Fibroblast of lung (primary cell): ENCODE measurements at regions not wholly inside any gene's neighbourhood (a gene's known extent, or its start where the extent isn't known, plus 50 kb on each side); places are given as distances from the start of the nearest gene placed in this dataset.

Source experiments
- DNase-seq, 2 donors: peaks; one replicate each; pipeline versions ENCODE4 v3.0.0 to v3.0.0-alpha.2; 2010; ENCODE audit warnings: low read depth in 2 of 2
- H2AFZ ChIP-seq: 2 replicates; pipeline ENCODE4 v1.5.1; 2012; ENCODE audit warnings: low read length, control low read depth, inconsistent platforms
- H3K27ac ChIP-seq: 2 replicates; pipeline ENCODE4 v1.5.1; 2011; ENCODE audit warnings: low read length, control low read depth; ENCODE audit not compliant: insufficient read depth
- H3K27me3 ChIP-seq: 2 replicates; pipeline ENCODE4 v1.5.1; 2011; ENCODE audit warnings: mild to moderate bottlenecking, low read length; ENCODE audit not compliant: control insufficient read depth, insufficient read depth
- H3K36me3 ChIP-seq: 2 replicates; pipeline ENCODE4 v1.5.1; 2011; ENCODE audit warnings: low read length; ENCODE audit not compliant: control insufficient read depth, insufficient read depth
- H3K4me1 ChIP-seq: 2 replicates; pipeline ENCODE4 v1.5.1; 2011; ENCODE audit warnings: low read length; ENCODE audit not compliant: control insufficient read depth, insufficient read depth; ENCODE audit errors: extremely low read depth
- H3K4me2 ChIP-seq: 2 replicates; pipeline ENCODE4 v1.5.1; 2011; ENCODE audit warnings: low read length, control low read depth; ENCODE audit not compliant: insufficient read depth; ENCODE audit errors: extremely low read depth
- H3K4me3 ChIP-seq, 4 experiments: fragments of 200-600 bp in 1 of 4; sonication (generic) in 1 of 4; replicated peaks in 1 of 4; 2 replicates each; pipeline ENCODE4 v1.5.1; 2011 to 2016; ENCODE audit warnings: low read length in 4 of 4, low read depth in 3 of 4, mild to moderate bottlenecking in 3 of 4, control low read depth in 2 of 4, inconsistent platforms in 1 of 4, mixed read lengths in 1 of 4; ENCODE audit not compliant: insufficient read depth in 1 of 4; ENCODE audit errors: control extremely low read depth in 1 of 4
- H3K79me2 ChIP-seq: 2 replicates; pipeline ENCODE4 v1.5.1; 2012; ENCODE audit warnings: mild to moderate bottlenecking, low read length, inconsistent platforms; ENCODE audit not compliant: control insufficient read depth, insufficient read depth
- H3K9ac ChIP-seq: 2 replicates; pipeline ENCODE4 v1.5.1; 2011; ENCODE audit warnings: mild to moderate bottlenecking, low read length, control low read depth; ENCODE audit not compliant: insufficient read depth
- H3K9me3 ChIP-seq: 2 replicates; pipeline ENCODE4 v1.5.1; 2012; ENCODE audit warnings: low read depth, low read length; ENCODE audit not compliant: control insufficient read depth, insufficient read depth
- H4K20me1 ChIP-seq: 2 replicates; pipeline ENCODE4 v1.5.1; 2011; ENCODE audit warnings: low read length; ENCODE audit not compliant: control insufficient read depth, insufficient read depth; ENCODE audit errors: extremely low read depth
- EZH2 ChIP-seq: IDR thresholded peaks from 2 replicates; pipeline ENCODE4 v1.5.1; 2012; ENCODE audit warnings: low read length, control low read depth, mild to moderate bottlenecking; ENCODE audit errors: missing control alignments
- TF ChIP-seq, protein P1 (sequence below), 2 donors: IDR thresholded peaks in 1 of 2; conservative IDR thresholded peaks in 1 of 2; 1 replicate in 1 of 2; 2 replicates in 1 of 2; pipeline ENCODE4 v1.5.1; 2011 to 2012; ENCODE audit warnings: low read length in 2 of 2, control low read depth in 1 of 2, inconsistent platforms in 1 of 2, low read depth in 1 of 2, mild to moderate bottlenecking in 1 of 2

DNA sequence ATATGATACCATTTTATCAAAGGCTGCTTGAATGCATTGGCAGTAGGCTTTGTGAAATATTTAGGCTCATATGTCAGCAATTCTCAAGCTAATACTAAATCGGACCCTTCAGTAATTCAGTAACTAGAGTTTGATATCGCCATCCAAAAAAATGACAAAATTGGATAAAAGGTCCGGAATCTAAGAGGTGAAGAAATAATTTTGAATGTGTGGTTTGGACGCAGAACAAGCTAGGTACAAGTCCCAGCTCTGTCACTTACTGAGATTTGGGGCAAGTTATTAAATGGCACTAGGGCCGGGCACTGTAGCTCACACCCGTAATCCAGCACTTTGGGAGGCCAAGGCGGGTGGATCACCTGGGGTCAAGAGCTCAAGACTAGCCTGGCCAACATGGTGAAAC lies 956.5 kb downstream of the CDH11 start:
- Histone ChIP-seq H3K27ac (no peak overlapping the region), H4K20me1 (no peaks in the 10 kb centered on the region), H3K9me3 (no peaks in the 10 kb centered on the region), H3K9ac (no peak overlapping the region), H3K27me3 (no peaks in the 10 kb centered on the region), H3K79me2 (no peaks in the 10 kb centered on the region), H3K36me3 (no peaks in the 10 kb centered on the region), H3K4me2 (no peak overlapping the region), H3K4me1 (no peaks in the 10 kb centered on the region), H3K4me3 (no peak overlapping the region), H2AFZ (no peak overlapping the region)
- TF ChIP-seq, protein P1, sequence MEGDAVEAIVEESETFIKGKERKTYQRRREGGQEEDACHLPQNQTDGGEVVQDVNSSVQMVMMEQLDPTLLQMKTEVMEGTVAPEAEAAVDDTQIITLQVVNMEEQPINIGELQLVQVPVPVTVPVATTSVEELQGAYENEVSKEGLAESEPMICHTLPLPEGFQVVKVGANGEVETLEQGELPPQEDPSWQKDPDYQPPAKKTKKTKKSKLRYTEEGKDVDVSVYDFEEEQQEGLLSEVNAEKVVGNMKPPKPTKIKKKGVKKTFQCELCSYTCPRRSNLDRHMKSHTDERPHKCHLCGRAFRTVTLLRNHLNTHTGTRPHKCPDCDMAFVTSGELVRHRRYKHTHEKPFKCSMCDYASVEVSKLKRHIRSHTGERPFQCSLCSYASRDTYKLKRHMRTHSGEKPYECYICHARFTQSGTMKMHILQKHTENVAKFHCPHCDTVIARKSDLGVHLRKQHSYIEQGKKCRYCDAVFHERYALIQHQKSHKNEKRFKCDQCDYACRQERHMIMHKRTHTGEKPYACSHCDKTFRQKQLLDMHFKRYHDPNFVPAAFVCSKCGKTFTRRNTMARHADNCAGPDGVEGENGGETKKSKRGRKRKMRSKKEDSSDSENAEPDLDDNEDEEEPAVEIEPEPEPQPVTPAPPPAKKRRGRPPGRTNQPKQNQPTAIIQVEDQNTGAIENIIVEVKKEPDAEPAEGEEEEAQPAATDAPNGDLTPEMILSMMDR (conservative IDR thresholded peaks at IDR 0.05 in 1 of 2, IDR thresholded peaks at IDR 0.05 in 1 of 2; ENCODE audit: low read depth in 1 of 2, low read length in 2 of 2) = no peak
- DNase-seq = no peak

DNA sequence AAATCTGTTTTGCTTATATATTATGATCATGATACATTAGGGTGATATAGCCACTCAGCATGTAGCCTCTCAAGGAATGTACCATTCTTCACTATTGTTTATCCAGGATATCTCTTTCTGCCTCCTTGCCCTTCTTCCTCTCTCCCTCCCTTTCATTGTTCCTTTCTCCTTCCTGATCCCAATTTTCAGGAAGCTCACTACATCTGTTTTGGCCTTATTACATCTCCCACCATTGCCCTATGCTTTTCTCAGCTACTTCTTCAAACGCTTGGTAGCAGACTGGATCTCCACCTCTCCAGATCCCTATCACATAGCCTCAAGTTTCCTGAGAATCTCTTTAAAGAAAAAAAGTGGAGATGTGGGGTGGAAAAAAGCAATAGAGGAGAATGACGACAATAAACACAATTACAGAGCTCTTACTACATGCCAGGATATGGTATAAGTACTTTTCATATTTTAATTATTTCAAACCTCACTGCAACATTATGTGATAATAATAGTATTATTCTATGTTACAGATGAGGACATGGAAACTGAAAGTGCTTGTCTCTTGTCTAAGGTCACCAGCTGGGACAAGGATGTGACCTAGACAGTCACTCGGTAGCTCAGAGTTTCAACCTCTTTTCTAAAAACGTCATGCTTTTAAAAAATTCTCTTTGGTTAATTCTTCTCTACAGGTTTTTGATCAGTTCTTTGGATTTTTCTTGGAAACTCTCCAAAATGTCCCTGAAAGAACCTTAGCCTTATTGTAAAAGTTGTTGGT lies 959.1 kb downstream of the CDH11 start:
- no peak overlapping the region for H3K27ac ChIP-seq
- no peak overlapping the region for H3K4me3 ChIP-seq
- no peak for DNase-seq
- no peaks in the 10 kb centered on the region for H3K27me3 ChIP-seq
- no peak overlapping the region for H2AFZ ChIP-seq
- H3K36me3 ChIP-seq = no peaks in the 10 kb centered on the region
- no peak for TF ChIP-seq EZH2
- TF ChIP-seq, protein P1 (conservative IDR thresholded peaks at IDR 0.05 in 1 of 2, IDR thresholded peaks at IDR 0.05 in 1 of 2; ENCODE audit: low read depth in 1 of 2, low read length in 2 of 2) = no peak
- no peak overlapping the region for H3K9ac ChIP-seq
- no peaks in the 10 kb centered on the region for H3K79me2 ChIP-seq
- no peaks in the 10 kb centered on the region for H3K4me1 ChIP-seq
- H3K9me3 ChIP-seq = no peaks in the 10 kb centered on the region
- H3K4me2 ChIP-seq = no peak overlapping the region
- H4K20me1 ChIP-seq = no peaks in the 10 kb centered on the region

DNA sequence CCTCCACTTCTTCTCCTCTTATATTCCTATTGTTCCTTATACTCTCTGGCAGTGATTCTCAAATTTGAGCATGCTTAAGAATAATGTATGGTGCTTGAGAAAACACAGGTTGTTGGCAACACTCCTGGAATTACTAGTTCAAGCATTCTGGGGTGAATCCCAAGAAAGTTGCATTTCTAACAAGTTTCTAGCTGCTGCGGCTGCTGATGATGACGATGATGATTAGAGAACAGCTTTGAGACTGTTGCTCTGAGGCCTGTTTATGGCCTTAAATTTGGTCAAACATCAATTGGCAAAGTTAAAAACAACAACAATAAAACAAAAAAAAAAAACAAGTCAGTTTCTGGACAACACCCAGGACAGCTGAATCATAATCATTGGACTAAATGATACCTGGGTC lies 961.9 kb downstream of the CDH11 start:
- Histone ChIP-seq H3K27me3 (no peaks in the 10 kb centered on the region), H3K9ac (no peak overlapping the region), H3K9me3 (no peaks in the 10 kb centered on the region), H4K20me1 (no peaks in the 10 kb centered on the region), H3K4me1 (no peaks in the 10 kb centered on the region), H3K79me2 (no peaks in the 10 kb centered on the region), H3K4me2 (no peak overlapping the region), H3K36me3 (no peaks in the 10 kb centered on the region), H3K4me3 (no peak overlapping the region), H2AFZ (no peak overlapping the region), H3K27ac (no peak overlapping the region)
- TF ChIP-seq, protein P1 (conservative IDR thresholded peaks at IDR 0.05 in 1 of 2, IDR thresholded peaks at IDR 0.05 in 1 of 2; ENCODE audit: low read depth in 1 of 2, low read length in 2 of 2) = no peak
- TF ChIP-seq EZH2 = no peak
- DNase-seq = peak; percentile 23 to 60
